ENCODE measurements at regions not wholly inside any gene's neighbourhood (a gene's known extent, or its start where the extent isn't known, plus 50 kb on each side); places are given as distances from the start of the nearest gene placed in this dataset.

- no peaks in the 10 kb centered on the region for H3K27me3 ChIP-seq (ENCODE audit: insufficient read depth, low read length)
- POLR2A ChIA-PET = no interaction called here
- H2AFZ ChIP-seq (ENCODE audit: low read depth, low read length, poor library complexity, severe bottlenecking) = no peak overlapping the region
- H3K4me2 ChIP-seq (ENCODE audit: low read length) = no peak overlapping the region
- BruUV-seq (replicated peaks) = no TSS peak
- CTCF ChIA-PET = no interaction called here
- no peaks in the 10 kb centered on the region for H4K20me1 ChIP-seq (ENCODE audit: insufficient read depth)
- no peak for TF ChIP-seq ZNF274 (IDR thresholded peaks at IDR 0.05; ENCODE audit: low read depth, low read length)
- TF ChIP-seq ELF1 (IDR thresholded peaks at IDR 0.05; ENCODE audit: borderline replicate concordance, low read depth) = no peak
- no peak for TF ChIP-seq ZFX (IDR thresholded peaks at IDR 0.05)
- no peak for TF ChIP-seq SP1 (IDR thresholded peaks at IDR 0.05; ENCODE audit: low read depth)
- TF ChIP-seq POLR2AphosphoS5 (IDR thresholded peaks at IDR 0.05; ENCODE audit: low read depth, low read length) = no peak
- H3K9me3 ChIP-seq (ENCODE audit: control insufficient read depth in 1 of 2, insufficient read depth in 1 of 2, low read depth in 1 of 2, low read length in 2 of 2) = no peaks in the 10 kb centered on the region
- H3K9ac ChIP-seq (ENCODE audit: low read length) = no peak overlapping the region
- H3K9me2 ChIP-seq (ENCODE audit: insufficient read depth) = no peaks in the 10 kb centered on the region
- intact Hi-C loops (cut with micrococcal nuclease) = no loop called here
- no peaks in the 10 kb centered on the region for H3K36me3 ChIP-seq (ENCODE audit: control insufficient read depth in 1 of 2, insufficient read depth in 2 of 2, low read length in 2 of 2)
- H3K79me2 ChIP-seq (ENCODE audit: insufficient read depth, low read length) = no peaks in the 10 kb centered on the region
- H3K4me3 ChIP-seq (replicated peaks in 1 of 2; ENCODE audit: low read depth in 1 of 2, low read length in 2 of 2) = no peak overlapping the region
- H3K27ac ChIP-seq (ENCODE audit: low read depth, low read length) = no peak overlapping the region
- H3K4me1 ChIP-seq (ENCODE audit: control insufficient read depth in 1 of 2, insufficient read depth in 2 of 2, low read length in 2 of 2) = no peaks in the 10 kb centered on the region
- DNase-seq (ENCODE audit: low read depth, low spot score) = no peak
- RAD21 ChIA-PET (ENCODE audit: low non-redundant PET in 1 of 2, low total read pairs in 2 of 2, uncharacterized antibody in 2 of 2, unreplicated experiment in 2 of 2) = no interaction called here
- ATAC-seq = no peak
Observed at GRCh38 chrX:77167993-77168392, 279.2 kb upstream of the FGF16 start.

- Histone ChIP-seq H2AFZ (ENCODE audit: low read depth, low read length, poor library complexity, severe bottlenecking) (no peak overlapping the region), H3K79me2 (ENCODE audit: insufficient read depth, low read length) (no peaks in the 10 kb centered on the region), H3K9me3 (ENCODE audit: control insufficient read depth in 1 of 2, insufficient read depth in 1 of 2, low read depth in 1 of 2, low read length in 2 of 2) (no peaks in the 10 kb centered on the region), H3K4me2 (ENCODE audit: low read length) (no peak overlapping the region), H3K4me3 (replicated peaks in 1 of 2; ENCODE audit: low read depth in 1 of 2, low read length in 2 of 2) (no peak overlapping the region), H4K20me1 (ENCODE audit: insufficient read depth) (no peaks in the 10 kb centered on the region), H3K27me3 (ENCODE audit: insufficient read depth, low read length) (no peaks in the 10 kb centered on the region), H3K4me1 (ENCODE audit: control insufficient read depth in 1 of 2, insufficient read depth in 2 of 2, low read length in 2 of 2) (no peaks in the 10 kb centered on the region), H3K9ac (ENCODE audit: low read length) (no peak overlapping the region), H3K27ac (ENCODE audit: low read depth, low read length) (no peak overlapping the region), H3K9me2 (ENCODE audit: insufficient read depth) (no peaks in the 10 kb centered on the region), H3K36me3 (ENCODE audit: control insufficient read depth in 1 of 2, insufficient read depth in 2 of 2, low read length in 2 of 2) (no peaks in the 10 kb centered on the region)
- ATAC-seq = no peak
- ChIA-PET POLR2A (no interaction called here), RAD21 (ENCODE audit: low non-redundant PET in 1 of 2, low total read pairs in 2 of 2, uncharacterized antibody in 2 of 2, unreplicated experiment in 2 of 2) (no interaction called here), CTCF (no interaction called here)
- no TSS peak for BruUV-seq (replicated peaks)
- no peak for DNase-seq (ENCODE audit: low read depth, low spot score)
- intact Hi-C loops (cut with micrococcal nuclease) = no loop called here
- TF ChIP-seq ZNF274 (IDR thresholded peaks at IDR 0.05; ENCODE audit: low read depth, low read length) = no peak
- no peak for TF ChIP-seq ZBTB33 (IDR thresholded peaks at IDR 0.05; ENCODE audit: extremely low read depth, insufficient replicate concordance, low read length)
- no peak for TF ChIP-seq POLR2A (IDR thresholded peaks at IDR 0.05; ENCODE audit: borderline replicate concordance, extremely low read depth, insufficient read depth, insufficient read length)
- no peak for TF ChIP-seq EZH2 (IDR thresholded peaks at IDR 0.05)
- TF ChIP-seq CTCF (IDR thresholded peaks at IDR 0.05 in 2 of 3, conservative IDR thresholded peaks at IDR 0.05 in 1 of 3; ENCODE audit: borderline replicate concordance in 1 of 3, insufficient read depth in 1 of 3, low read depth in 2 of 3, low read length in 2 of 3) = no peak
- TF ChIP-seq SIN3A (IDR thresholded peaks at IDR 0.05; ENCODE audit: low read depth) = no peak
- TF ChIP-seq TCF7L2 (IDR thresholded peaks at IDR 0.05; ENCODE audit: borderline replicate concordance, extremely low read depth, insufficient read depth, insufficient read length) = no peak
- no peak for TF ChIP-seq EZH2phosphoT487 (IDR thresholded peaks at IDR 0.05; ENCODE audit: borderline replicate concordance)
- no peak for TF ChIP-seq YY1 (IDR thresholded peaks at IDR 0.05; ENCODE audit: extremely low read depth, insufficient replicate concordance, low read depth, low read length)
- no peak for TF ChIP-seq FOSL1 (IDR thresholded peaks at IDR 0.05; ENCODE audit: low read depth)
- TF ChIP-seq MAX (IDR thresholded peaks at IDR 0.05) = no peak
- TF ChIP-seq CBX3 (IDR thresholded peaks at IDR 0.05; ENCODE audit: low read depth) = no peak
- TF ChIP-seq RAD21 (IDR thresholded peaks at IDR 0.05; ENCODE audit: low read depth) = no peak
- no peak for TF ChIP-seq POLR2AphosphoS5 (IDR thresholded peaks at IDR 0.05; ENCODE audit: low read depth, low read length)
Observed at GRCh38 chrX:77174680-77175519, 272.3 kb upstream of the FGF16 start.
